Cerebellar cortex (tissue), 1 donor: ENCODE measurements at regions not wholly inside any gene's neighbourhood (a gene's known extent, or its start where the extent isn't known, plus 50 kb on each side); places are given as distances from the start of the nearest gene placed in this dataset.

ENCODE experiments used
- DNase-seq: peaks from one replicate; pipeline ENCODE4 v3.0.0-alpha.2; 2015; ENCODE audit warnings: low spot score

DNA sequence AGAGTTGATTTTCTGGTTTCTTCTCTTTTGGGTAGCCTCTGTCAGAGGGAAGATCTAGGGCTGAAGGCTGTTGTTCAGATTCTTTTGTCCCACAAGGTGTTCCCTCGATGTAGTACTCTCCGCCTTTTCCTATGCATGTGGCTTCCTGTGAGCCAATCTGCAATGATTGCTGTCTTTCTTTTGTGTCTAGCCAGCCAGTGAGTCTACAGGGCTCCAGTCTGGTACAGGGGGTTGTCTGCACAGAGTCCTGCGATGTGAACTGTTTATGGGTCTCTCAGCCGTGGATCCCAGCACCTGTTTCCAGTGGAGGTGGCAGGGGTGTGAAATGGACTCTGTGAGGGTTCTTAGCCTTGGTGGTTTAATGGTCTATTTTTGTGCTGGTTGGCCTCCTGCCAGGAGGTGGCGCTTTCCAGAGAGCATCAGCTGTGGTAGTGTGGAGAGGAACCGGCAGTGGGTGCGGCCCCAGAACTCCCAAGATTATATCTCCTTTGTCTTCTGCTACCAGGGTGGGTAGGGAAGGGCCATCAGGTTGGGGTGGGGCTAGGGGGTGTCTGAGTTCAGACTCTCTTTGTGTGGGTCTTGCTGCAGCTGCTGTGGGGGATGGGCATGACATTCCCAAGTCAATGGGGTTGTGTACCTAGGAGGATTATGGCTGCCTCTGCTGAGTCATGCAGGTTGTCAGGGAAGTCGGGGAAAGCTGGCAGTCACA is 81.3 kb upstream of the C21orf91 start:
- DNase-seq: no peak

DNA sequence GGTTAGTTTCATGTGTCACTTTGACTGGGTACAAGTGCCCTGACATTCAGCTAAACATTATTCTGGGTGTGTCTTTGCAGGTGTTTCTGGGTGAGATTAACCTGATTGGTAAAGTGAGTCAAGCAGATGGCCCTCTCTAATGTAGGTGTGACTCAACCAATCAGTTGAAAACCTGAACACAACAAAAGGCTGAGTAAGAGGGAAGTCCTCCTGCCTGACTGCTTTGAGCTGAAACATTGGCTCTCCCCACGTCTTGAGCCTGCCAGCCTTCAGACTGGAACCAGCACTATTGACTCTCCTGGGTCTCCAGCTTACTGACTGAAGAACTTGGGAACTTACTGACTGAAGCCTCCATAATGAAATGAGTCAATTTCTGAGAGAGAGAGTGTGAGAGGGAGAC is 70.0 kb upstream of the C21orf91 start:
- DNase-seq: no peak

DNA sequence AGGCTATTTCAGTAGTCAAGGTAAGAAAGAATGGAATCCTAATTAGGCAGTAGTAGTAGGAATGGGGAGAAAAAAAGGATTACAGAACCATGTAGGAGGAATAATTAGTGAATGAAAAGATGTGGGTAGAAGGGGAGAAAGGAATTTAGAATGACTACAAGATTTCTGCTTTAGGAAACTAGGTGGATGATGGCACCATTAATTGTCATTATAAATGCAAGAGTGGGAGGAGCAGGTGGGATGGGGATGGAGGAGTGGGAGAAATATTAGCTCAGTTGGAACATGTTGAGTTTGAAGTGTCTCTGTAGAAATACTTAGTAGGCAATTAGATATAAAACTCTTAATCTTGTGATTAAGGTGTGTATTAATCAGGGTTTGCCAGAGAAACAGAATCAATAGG is 50.0 kb upstream of the C21orf91 start:
- no peak for DNase-seq
